SK-N-SH treated with all-trans-retinoic acid at 6 μM for 48 hours (cell line): ENCODE measurements at regions not wholly inside any gene's neighbourhood (a gene's known extent, or its start where the extent isn't known, plus 50 kb on each side); places are given as distances from the start of the nearest gene placed in this dataset.

Source experiments
- CSDC2 ChIP-seq: fragments of 250-450 bp; sonication (Bioruptor Pico); IDR thresholded peaks from 2 replicates; pipeline ENCODE4 v1.5.0; 2020; ENCODE audit warnings: mild to moderate bottlenecking, moderate library complexity
- ESRRG ChIP-seq: fragments of 250-450 bp; sonication (Bioruptor Pico); IDR thresholded peaks from 2 replicates; pipeline ENCODE4 v1.6.1; 2021; ENCODE audit warnings: mild to moderate bottlenecking
- TOX ChIP-seq: fragments of 250-450 bp; sonication (Bioruptor Pico); IDR thresholded peaks from 2 replicates; pipeline ENCODE4 v1.8.0; 2021; ENCODE audit warnings: mild to moderate bottlenecking, moderate library complexity, borderline replicate concordance
- ZFP3 ChIP-seq: fragments of 250-450 bp; sonication (Bioruptor Pico); IDR thresholded peaks from 2 replicates; pipeline ENCODE4 v1.5.0; 2020; ENCODE audit warnings: mild to moderate bottlenecking, moderate library complexity
- ZFP30 ChIP-seq: fragments of 450-650 bp; formaldehyde crosslinking; IDR thresholded peaks from 2 replicates; pipeline ENCODE4 v1.5.0; 2022; ENCODE audit warnings: mild to moderate bottlenecking, moderate library complexity
- TF ChIP-seq, protein P1 (sequence below): fragments of 250-450 bp; sonication (Bioruptor Pico); IDR thresholded peaks from 2 replicates; pipeline ENCODE4 v1.8.0; 2020; ENCODE audit warnings: mild to moderate bottlenecking, moderate library complexity, borderline replicate concordance
- TF ChIP-seq, protein P2 (sequence below): fragments of 250-450 bp; sonication (Bioruptor Pico); IDR thresholded peaks from 2 replicates; pipeline ENCODE4 v1.5.1; 2020; ENCODE audit warnings: low read depth, mild to moderate bottlenecking, moderate library complexity

DNA sequence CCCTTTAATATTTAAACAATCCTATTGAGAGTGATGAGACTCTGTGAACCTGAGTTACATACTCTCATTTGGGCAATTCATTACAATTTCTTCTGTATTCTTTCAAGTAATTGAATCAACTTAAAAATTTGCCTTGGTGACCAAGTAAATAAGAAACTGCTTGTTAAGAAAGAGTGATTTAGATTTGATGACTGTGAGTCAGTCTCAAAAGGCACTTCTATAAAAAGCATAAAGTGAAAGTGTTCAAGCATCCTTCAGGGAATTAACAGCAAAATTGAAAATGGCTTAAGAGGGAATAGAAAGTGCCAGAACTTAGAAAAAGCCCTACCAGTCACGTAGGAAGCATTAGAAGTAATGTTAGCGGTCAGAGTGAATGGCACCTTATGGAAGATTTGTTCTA lies 654.7 kb downstream of the EPM2A start:
- TF ChIP-seq, protein P1, sequence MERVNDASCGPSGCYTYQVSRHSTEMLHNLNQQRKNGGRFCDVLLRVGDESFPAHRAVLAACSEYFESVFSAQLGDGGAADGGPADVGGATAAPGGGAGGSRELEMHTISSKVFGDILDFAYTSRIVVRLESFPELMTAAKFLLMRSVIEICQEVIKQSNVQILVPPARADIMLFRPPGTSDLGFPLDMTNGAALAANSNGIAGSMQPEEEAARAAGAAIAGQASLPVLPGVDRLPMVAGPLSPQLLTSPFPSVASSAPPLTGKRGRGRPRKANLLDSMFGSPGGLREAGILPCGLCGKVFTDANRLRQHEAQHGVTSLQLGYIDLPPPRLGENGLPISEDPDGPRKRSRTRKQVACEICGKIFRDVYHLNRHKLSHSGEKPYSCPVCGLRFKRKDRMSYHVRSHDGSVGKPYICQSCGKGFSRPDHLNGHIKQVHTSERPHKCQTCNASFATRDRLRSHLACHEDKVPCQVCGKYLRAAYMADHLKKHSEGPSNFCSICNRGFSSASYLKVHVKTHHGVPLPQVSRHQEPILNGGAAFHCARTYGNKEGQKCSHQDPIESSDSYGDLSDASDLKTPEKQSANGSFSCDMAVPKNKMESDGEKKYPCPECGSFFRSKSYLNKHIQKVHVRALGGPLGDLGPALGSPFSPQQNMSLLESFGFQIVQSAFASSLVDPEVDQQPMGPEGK = no peak
- TF ChIP-seq ZFP30 (CRISPR knock-in tag) (no peak), ESRRG (no peak), CSDC2 (no peak), ZFP3 (CRISPR knock-in tag) (no peak), TOX (no peak)
- TF ChIP-seq, protein P2, sequence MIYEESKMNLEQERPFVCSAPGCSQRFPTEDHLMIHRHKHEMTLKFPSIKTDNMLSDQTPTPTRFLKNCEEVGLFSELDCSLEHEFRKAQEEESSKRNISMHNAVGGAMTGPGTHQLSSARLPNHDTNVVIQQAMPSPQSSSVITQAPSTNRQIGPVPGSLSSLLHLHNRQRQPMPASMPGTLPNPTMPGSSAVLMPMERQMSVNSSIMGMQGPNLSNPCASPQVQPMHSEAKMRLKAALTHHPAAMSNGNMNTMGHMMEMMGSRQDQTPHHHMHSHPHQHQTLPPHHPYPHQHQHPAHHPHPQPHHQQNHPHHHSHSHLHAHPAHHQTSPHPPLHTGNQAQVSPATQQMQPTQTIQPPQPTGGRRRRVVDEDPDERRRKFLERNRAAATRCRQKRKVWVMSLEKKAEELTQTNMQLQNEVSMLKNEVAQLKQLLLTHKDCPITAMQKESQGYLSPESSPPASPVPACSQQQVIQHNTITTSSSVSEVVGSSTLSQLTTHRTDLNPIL (CRISPR knock-in tag) = no peak
